ENCODE measurements at regions not wholly inside any gene's neighbourhood (a gene's known extent, or its start where the extent isn't known, plus 50 kb on each side); places are given as distances from the start of the nearest gene placed in this dataset.

- TF ChIP-seq CTCF (IDR thresholded peaks at IDR 0.05): no peak
- TF ChIP-seq EZH2phosphoT487 (IDR thresholded peaks at IDR 0.05): no peak
Observed at GRCh38 chr9:80547613-80548012, 975.8 kb downstream of the TLE4 start.

Data from neural progenitor cell (in vitro differentiated cells).